ENCODE measurements at regions not wholly inside any gene's neighbourhood (a gene's known extent, or its start where the extent isn't known, plus 50 kb on each side); places are given as distances from the start of the nearest gene placed in this dataset.

GRCh38 chr3:78455712-78456433 lies 1311.9 kb downstream of the ROBO1 start:
- TF ChIP-seq CTCF (IDR thresholded peaks at IDR 0.05) (no peak), EP300 (IDR thresholded peaks at IDR 0.05; ENCODE audit: low read depth) (no peak)

Measured in transverse colon (tissue), 3 donors.